ENCODE measurements at regions not wholly inside any gene's neighbourhood (a gene's known extent, or its start where the extent isn't known, plus 50 kb on each side); places are given as distances from the start of the nearest gene placed in this dataset.
A peak's percentile ranks its signal among the peaks of the same experiment; 100 is the strongest.

GRCh38 chr11:72512956-72513355, 78.6 kb upstream of the CLPB start:
- peak in 1 of 6 donors; percentile 21 for DNase-seq (ENCODE audit: low read depth in 4 of 6, low spot score in 6 of 6)
- 71% methylated on average over 1 of the region's 3 CpGs for WGBS (ENCODE audit: insufficient coverage)
- Histone ChIP-seq H3K27me3 (ENCODE audit: control insufficient read depth, insufficient read depth, low read length) (no peaks in the 10 kb centered on the region), H3K27ac (ENCODE audit: low read depth, low read length) (no peak overlapping the region), H3K4me1 (ENCODE audit: control insufficient read depth, insufficient read depth, low read length) (no peaks in the 10 kb centered on the region), H3K4me3 (ENCODE audit: low read depth, low read length) (no peak overlapping the region), H3K36me3 (ENCODE audit: control insufficient read depth, insufficient read depth, low read length) (no peaks in the 10 kb centered on the region), H3K9me3 (ENCODE audit: control insufficient read depth, insufficient read depth, low read length) (no peaks in the 10 kb centered on the region)

GRCh38 chr11:72511393-72512047, 77.2 kb upstream of the CLPB start:
- Histone ChIP-seq H3K27me3 (ENCODE audit: control insufficient read depth, insufficient read depth, low read length) (no peaks in the 10 kb centered on the region), H3K27ac (ENCODE audit: low read depth, low read length) (no peak overlapping the region), H3K36me3 (ENCODE audit: control insufficient read depth, insufficient read depth, low read length) (no peaks in the 10 kb centered on the region), H3K4me1 (ENCODE audit: control insufficient read depth, insufficient read depth, low read length) (no peaks in the 10 kb centered on the region), H3K4me3 (ENCODE audit: low read depth, low read length) (no peak overlapping the region), H3K9me3 (ENCODE audit: control insufficient read depth, insufficient read depth, low read length) (no peaks in the 10 kb centered on the region)
- DNase-seq (ENCODE audit: low read depth in 4 of 6, low spot score in 6 of 6) = no peak

- DNase-seq (ENCODE audit: low read depth in 4 of 6, low spot score in 6 of 6) = no peak
- H3K27ac ChIP-seq (ENCODE audit: low read depth, low read length) = no peak overlapping the region
- 79% methylated on average over 2 of the region's 2 CpGs for WGBS (ENCODE audit: insufficient coverage)
- no peaks in the 10 kb centered on the region for H3K9me3 ChIP-seq (ENCODE audit: control insufficient read depth, insufficient read depth, low read length)
- H3K36me3 ChIP-seq (ENCODE audit: control insufficient read depth, insufficient read depth, low read length) = no peaks in the 10 kb centered on the region
- no peak overlapping the region for H3K4me3 ChIP-seq (ENCODE audit: low read depth, low read length)
- no peaks in the 10 kb centered on the region for H3K27me3 ChIP-seq (ENCODE audit: control insufficient read depth, insufficient read depth, low read length)
- no peaks in the 10 kb centered on the region for H3K4me1 ChIP-seq (ENCODE audit: control insufficient read depth, insufficient read depth, low read length)
These were observed 72.7 kb upstream of the CLPB start for GRCh38 chr11:72507050-72507449.

- Histone ChIP-seq H3K9me3 (ENCODE audit: control insufficient read depth, insufficient read depth, low read length) (peaks cover 2% of the 10 kb centered on the region), H3K4me3 (ENCODE audit: low read depth, low read length) (no peak overlapping the region), H3K36me3 (ENCODE audit: control insufficient read depth, insufficient read depth, low read length) (no peaks in the 10 kb centered on the region), H3K27me3 (ENCODE audit: control insufficient read depth, insufficient read depth, low read length) (no peaks in the 10 kb centered on the region), H3K4me1 (ENCODE audit: control insufficient read depth, insufficient read depth, low read length) (no peaks in the 10 kb centered on the region), H3K27ac (ENCODE audit: low read depth, low read length) (no peak overlapping the region)
- DNase-seq (ENCODE audit: low read depth in 4 of 6, low spot score in 6 of 6) = no peak
- WGBS (ENCODE audit: insufficient coverage) = no CpG with 5 or more reads among the region's 3 CpGs
These were observed 63.4 kb upstream of the CLPB start for GRCh38 chr11:72497731-72498130.

- no peaks in the 10 kb centered on the region for H3K9me3 ChIP-seq (ENCODE audit: control insufficient read depth, insufficient read depth, low read length)
- H3K4me3 ChIP-seq (ENCODE audit: low read depth, low read length) = no peak overlapping the region
- H3K4me1 ChIP-seq (ENCODE audit: control insufficient read depth, insufficient read depth, low read length) = no peaks in the 10 kb centered on the region
- no peaks in the 10 kb centered on the region for H3K27me3 ChIP-seq (ENCODE audit: control insufficient read depth, insufficient read depth, low read length)
- no peak for DNase-seq (ENCODE audit: low read depth in 4 of 6, low spot score in 6 of 6)
- WGBS (ENCODE audit: insufficient coverage) = no CpG with 5 or more reads among the region's 1 CpG
- H3K36me3 ChIP-seq (ENCODE audit: control insufficient read depth, insufficient read depth, low read length) = no peaks in the 10 kb centered on the region
- H3K27ac ChIP-seq (ENCODE audit: low read depth, low read length) = no peak overlapping the region
These were observed 59.7 kb upstream of the CLPB start for GRCh38 chr11:72494109-72494429.

DNA sequence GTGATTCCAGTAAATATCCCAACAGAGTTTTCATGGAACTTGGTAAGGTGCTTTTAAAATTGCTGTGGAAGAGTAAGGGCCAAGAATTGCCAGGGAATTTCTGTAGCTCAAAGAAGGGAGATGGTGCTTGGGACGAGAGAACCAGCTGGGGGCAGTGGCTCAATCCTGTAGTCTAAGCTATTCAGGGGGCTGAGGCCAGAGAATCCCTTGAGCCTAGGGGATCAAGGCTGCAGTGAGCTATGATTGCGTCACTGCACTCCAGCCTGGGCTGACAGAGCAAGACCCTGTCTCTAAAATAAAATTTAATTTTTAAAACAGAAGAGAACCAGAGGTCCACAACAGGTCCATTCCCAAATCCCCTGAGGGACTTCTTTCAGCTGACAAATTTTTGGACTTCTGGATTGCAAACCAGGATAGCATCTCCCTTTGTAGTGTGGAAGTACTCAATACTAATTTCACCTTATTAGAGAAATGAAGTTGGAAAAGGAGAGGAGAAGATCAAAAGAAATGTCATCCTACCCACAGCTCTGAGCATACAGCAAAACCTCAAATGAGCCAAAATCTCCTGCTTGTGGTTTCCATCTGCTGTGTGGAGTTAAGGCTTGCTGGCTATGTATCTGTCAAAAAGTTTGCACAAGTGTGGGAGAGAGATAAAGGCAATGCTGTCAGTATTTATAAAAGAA, 59.2 kb upstream of the CLPB start:
- H3K9me3 ChIP-seq (ENCODE audit: control insufficient read depth, insufficient read depth, low read length) = no peaks in the 10 kb centered on the region
- 25% methylated on average over 1 of the region's 2 CpGs for WGBS (ENCODE audit: insufficient coverage)
- H3K27ac ChIP-seq (ENCODE audit: low read depth, low read length) = no peak overlapping the region
- H3K4me1 ChIP-seq (ENCODE audit: control insufficient read depth, insufficient read depth, low read length) = no peaks in the 10 kb centered on the region
- DNase-seq (ENCODE audit: low read depth in 4 of 6, low spot score in 6 of 6) = peak in 1 of 6 donors; percentile 24
- no peak overlapping the region for H3K4me3 ChIP-seq (ENCODE audit: low read depth, low read length)
- H3K27me3 ChIP-seq (ENCODE audit: control insufficient read depth, insufficient read depth, low read length) = no peaks in the 10 kb centered on the region
- H3K36me3 ChIP-seq (ENCODE audit: control insufficient read depth, insufficient read depth, low read length) = no peaks in the 10 kb centered on the region

DNA sequence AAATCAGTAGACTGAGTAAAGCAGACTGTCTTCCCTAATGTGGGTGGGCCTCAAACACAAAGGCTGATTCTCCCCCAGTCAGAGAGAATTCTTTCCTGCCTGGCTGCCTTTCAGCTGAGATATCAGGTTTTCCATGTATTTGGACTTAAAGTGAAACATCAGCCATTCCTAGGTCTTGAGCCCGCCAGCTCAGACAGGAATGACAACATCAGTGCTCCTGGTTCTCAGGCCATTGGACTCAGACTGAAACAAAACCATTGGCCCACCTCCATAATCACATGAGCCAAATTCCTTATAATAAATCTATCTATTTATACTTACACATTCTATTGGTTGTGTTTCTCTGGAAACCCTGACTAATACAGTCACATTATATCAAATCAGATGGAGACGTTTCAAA, 56.7 kb upstream of the CLPB start:
- no peak for DNase-seq (ENCODE audit: low read depth in 4 of 6, low spot score in 6 of 6)
- H3K9me3 ChIP-seq (ENCODE audit: control insufficient read depth, insufficient read depth, low read length) = no peaks in the 10 kb centered on the region
- H3K4me3 ChIP-seq (ENCODE audit: low read depth, low read length) = no peak overlapping the region
- H3K27me3 ChIP-seq (ENCODE audit: control insufficient read depth, insufficient read depth, low read length) = no peaks in the 10 kb centered on the region
- no peak overlapping the region for H3K27ac ChIP-seq (ENCODE audit: low read depth, low read length)
- WGBS (ENCODE audit: insufficient coverage) = 100% methylated on average over 1 of the region's 2 CpGs
- H3K4me1 ChIP-seq (ENCODE audit: control insufficient read depth, insufficient read depth, low read length) = no peaks in the 10 kb centered on the region
- H3K36me3 ChIP-seq (ENCODE audit: control insufficient read depth, insufficient read depth, low read length) = no peaks in the 10 kb centered on the region
